ENCODE measurements at regions not wholly inside any gene's neighbourhood (a gene's known extent, or its start where the extent isn't known, plus 50 kb on each side); places are given as distances from the start of the nearest gene placed in this dataset.

DNA sequence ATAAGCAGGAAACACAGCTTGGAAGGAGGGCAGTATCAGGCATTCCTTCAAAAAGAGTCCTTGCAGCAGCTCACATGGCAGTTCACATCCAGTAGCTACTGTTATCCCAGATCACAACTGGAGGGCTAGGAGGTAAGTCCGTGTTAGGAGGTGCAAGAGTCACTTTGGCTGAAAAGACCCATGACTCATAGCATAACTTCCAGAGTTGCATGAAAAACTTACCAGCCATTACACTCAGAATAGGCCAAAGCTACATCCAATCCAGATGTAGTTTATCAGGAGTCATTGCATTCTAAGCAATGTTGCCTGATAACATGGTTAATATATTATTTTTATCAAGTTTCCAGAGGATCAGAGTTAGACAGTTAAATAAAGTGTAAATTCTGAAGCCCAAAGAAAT, 1126.4 kb upstream of the SEMA6A start:
- DNase-seq (ENCODE audit: low spot score), result no peak

DNA sequence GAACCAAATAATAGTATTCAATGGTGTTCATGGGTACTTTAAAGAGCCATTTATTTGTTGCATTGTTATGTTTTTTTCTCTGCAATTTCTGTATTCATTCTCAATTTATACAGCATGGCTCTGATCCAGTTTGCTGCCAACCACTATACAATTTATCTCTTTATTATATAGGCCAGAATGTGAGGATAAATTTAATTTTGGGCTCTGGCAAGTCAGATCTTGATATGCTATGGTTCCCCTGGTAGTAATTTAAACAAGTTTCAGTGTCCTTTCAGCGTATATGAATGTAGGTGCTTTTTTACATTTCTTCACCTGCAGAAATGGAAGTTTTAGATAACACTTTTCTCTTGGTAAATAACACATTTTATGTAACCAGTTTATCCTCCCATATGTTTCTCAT, 1118.0 kb upstream of the SEMA6A start:
- DNase-seq (ENCODE audit: low spot score), result no peak

DNA sequence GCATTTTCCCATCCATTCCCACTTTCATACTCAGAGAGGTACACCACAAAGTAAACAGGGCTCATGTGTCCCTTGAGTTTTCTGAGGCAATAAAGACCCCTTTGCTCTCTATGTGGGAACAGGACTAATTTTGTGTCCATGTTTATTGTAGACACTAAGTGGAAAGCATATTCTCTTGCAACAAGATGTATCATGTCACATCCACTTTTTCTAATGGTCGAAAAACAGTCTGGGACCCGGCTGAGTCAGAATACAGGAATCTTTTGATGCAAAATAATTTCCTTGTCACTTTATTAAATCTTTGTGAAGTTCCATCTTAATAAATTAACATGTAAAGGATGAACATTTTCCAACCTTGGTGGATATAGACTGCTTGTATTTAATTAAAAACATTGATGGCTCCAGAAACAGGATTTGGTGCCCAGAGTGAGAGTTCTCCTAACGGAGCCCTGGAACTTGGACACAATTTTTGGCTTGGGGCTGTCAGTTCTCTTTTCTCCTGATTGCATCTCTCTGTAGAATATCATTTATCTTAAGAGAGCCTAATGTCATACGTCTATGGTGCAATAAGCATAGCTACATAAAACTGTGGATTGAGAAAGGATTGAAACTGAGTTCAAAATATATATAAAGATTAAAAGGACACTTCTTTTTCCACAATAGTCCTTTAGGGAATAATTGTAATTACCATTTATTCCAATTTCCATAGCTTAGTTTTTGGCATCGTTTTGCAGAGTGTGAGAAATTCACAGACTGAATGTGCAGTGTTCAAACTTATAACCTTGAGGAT, 1116.7 kb upstream of the SEMA6A start:
- no peak for DNase-seq (ENCODE audit: low spot score)

DNA sequence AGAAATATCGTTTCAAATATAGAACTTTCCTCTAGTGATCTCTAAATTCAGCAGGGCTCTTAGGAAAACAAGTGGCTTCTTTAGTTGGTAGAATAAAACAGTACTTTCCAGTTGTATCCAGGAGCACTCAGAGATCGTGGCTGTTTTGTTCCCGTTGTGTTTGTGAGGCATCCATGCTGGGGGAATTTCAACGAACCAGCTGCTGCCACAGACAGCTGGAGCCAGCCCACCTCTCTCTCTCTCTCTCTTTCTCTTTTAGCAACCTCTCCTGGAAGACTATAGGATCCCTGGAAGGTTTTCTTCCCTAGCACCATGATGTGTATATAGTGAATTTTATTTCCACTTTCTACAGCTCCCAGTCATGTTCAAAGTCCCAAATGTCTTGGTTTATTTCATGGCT, 1116.0 kb upstream of the SEMA6A start:
- no peak for DNase-seq (ENCODE audit: low spot score)

- no peak for DNase-seq (ENCODE audit: low spot score)
Measured at GRCh38 chr5:117686926-117687325, 1112.3 kb upstream of the SEMA6A start.

GRCh38 chr5:117682416-117682815, 1107.8 kb upstream of the SEMA6A start:
- DNase-seq (ENCODE audit: low spot score), result no peak

DNA sequence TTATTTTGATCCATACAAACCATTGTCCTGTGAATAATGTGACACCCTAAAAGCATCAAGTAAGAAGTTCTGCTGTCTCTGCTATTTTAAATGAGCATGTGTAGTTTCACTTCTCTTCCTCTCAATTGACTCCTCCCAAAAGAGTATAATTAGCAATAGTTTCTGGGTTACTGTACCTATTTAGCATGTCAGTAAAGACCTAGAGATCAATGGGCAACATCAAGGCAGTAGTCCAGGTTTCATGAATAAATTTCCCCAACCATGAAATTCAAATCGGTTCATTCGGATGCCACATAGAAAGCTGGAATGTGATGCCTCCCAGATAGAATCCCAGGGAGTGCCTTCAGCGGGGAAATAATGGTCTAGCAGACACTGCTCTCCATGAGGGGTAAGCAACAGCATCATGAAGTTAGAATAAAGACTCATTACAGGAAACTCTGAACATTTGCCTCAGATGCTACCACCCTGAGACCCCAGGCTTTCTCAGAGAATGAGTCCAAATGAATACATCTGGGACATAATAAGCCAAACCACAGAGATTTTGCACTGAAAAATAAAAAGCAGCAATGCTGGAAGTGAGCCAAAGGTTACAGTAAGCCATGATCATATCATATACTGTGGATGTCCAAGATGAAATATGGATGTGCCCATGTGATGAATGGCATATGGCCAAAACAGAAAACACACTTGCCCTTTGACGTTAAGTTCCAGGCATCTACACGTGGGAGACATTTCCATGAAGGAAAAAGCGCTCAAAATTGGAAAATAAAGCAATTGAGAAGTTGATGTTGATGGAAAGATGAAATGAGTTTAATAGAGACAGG, 1107.0 kb upstream of the SEMA6A start:
- DNase-seq (ENCODE audit: low spot score), result no peak

- no peak for DNase-seq (ENCODE audit: low spot score)
Measured at GRCh38 chr5:117680426-117680825, 1105.8 kb upstream of the SEMA6A start.

- no peak for DNase-seq (ENCODE audit: low spot score)
Measured at GRCh38 chr5:117679046-117679445, 1104.4 kb upstream of the SEMA6A start.

- no peak for DNase-seq (ENCODE audit: low spot score)
Measured at GRCh38 chr5:117675646-117676045, 1101.0 kb upstream of the SEMA6A start.

GRCh38 chr5:117671551-117671950, 1096.9 kb upstream of the SEMA6A start:
- DNase-seq (ENCODE audit: low spot score), result no peak

DNA sequence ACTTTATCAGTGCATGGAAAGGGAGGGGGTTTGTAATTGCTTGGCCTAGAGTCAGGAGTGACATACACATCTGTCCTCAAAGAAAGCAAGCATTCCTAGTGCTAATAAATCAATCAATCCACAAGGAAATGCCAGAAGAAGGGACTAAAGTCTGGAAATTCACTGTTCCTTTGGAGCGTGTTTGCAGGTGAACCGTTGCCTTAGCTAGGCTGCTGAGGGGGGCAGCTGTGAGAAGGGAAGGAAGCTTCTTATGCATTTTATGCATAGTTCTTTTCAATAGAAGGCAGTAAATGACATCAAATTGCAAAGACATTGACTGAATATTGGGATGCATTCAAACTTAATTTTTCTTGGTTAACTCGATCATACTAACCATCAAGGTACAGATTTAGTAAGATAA, 1092.5 kb upstream of the SEMA6A start:
- DNase-seq (ENCODE audit: low spot score), result no peak

DNA sequence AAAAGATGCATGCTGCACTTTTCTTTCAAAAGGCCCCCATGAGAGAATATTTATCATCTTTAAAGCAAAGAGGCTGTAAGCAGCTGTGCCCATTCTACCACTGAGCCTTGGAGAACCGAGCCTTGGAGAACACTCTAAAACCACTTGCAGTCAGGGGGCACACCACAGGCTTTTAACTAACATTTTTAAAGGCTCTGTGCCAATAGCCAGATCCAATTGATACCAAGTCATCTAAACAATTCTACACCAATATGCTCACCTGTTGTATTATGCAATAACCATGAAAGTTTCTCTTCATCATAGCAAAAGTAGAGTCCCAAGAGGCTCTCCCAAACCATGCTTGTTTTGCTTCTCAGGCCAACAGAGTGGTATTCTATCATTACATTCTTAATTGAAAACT, 1090.5 kb upstream of the SEMA6A start:
- DNase-seq (ENCODE audit: low spot score), result no peak

- DNase-seq (ENCODE audit: low spot score), result no peak
Measured at GRCh38 chr5:117662361-117662760, 1087.7 kb upstream of the SEMA6A start.

- no peak for DNase-seq (ENCODE audit: low spot score)
Measured at GRCh38 chr5:117657541-117657940, 1082.9 kb upstream of the SEMA6A start.

GRCh38 chr5:117652958-117653280, 1078.3 kb upstream of the SEMA6A start:
- no peak for DNase-seq (ENCODE audit: low spot score)

DNA sequence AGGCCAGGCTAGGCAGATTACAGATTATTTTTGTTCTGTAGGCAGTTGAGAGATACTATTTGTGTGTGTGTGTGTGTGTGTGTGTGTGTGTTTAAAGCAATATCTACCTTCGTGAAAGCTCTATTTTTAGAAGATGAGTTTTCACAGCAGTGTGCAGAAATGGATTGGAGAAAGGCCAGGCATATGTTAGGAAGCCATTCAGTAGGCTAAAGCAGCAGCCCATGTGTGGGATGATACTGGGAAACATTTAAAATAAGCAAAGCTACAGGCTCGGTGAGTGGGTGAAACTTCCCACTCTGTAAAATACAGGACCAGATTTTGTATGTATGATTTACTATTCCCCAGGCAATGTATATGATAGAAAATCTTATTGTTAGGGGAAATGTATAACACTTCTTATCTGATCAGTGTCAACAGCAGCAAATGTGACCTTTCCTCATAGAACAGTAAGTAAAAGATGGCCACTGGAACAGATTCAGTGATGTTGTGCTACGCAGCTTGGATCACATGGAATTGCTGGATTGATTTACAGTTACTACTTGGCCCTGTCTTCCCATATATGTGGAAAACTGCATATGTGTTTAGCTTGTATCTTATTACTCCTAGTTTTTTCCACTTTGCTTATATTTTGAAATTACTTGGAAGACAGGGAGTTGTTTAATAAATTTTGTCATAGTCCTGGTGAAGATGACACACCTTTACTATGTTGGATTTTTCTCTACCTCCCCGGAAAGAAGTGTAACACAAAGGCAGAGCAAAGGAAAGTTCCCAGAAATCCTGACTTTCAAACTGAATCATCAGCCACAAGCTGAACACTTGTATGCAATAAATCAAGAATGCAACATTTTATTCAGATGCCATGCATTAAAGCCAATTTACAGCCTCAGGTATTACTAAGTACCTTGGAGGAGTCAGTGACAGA, 1077.7 kb upstream of the SEMA6A start:
- DNase-seq (ENCODE audit: low spot score), result no peak

- DNase-seq (ENCODE audit: low spot score), result no peak
Measured at GRCh38 chr5:117649821-117650220, 1075.2 kb upstream of the SEMA6A start.

DNA sequence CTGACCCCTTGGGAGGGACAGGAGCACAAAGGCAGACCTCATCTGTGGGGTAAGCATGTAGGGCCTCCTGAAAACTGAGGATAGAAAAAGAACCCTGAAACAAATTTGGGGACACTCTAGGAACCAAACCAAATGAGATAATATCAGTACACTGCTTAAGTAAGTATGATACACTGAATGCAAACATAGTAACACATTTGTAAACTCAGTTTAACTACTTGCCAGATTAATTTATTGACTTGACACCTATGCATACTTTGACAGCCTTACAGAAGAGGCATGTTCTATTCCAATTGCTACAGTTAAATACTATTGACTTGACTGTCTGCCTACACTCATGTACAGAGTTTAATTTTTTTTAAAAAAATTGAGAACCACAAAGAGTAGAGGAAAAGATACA, 1070.8 kb upstream of the SEMA6A start:
- DNase-seq (ENCODE audit: low spot score), result no peak

DNA sequence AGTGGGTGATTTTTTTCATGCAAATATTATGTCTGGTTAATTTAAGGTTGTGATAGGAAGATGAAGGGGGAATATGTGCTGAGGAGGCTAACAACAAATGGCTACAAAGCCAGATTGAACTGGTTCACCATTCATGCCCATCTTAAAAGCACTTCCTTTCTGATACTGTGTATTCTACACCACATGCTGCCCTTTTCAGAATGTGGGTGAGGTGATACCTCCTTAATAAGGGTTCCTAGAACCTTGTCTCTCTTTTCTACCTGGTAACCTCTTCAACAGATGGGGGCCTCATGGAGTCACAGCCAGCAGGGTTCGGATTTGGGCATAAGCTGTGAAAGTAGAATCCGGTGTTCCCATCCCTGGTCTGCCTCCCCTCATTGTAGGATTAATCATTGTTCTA, 1064.0 kb upstream of the SEMA6A start:
- DNase-seq (ENCODE audit: low spot score), result no peak

DNA sequence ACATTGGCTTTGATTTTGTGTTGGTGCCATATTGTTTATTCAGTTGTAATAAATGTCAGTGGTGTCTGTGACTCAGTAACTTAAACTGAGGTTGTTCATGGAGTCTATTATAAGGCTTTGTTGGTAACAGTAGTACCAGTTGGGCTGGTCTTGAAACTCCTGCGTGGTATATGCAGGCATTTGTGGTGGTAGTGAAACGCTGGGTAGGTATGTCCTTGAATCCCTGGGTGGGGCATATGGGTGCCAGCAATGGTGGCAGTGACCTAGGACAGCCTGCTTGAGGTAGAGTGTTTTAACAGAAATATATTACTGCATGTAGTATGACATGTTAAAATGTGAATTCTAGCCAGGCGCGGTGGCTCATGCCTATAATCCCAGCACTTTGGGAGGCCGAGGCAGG, 1058.5 kb upstream of the SEMA6A start:
- no peak for DNase-seq (ENCODE audit: low spot score)

DNA sequence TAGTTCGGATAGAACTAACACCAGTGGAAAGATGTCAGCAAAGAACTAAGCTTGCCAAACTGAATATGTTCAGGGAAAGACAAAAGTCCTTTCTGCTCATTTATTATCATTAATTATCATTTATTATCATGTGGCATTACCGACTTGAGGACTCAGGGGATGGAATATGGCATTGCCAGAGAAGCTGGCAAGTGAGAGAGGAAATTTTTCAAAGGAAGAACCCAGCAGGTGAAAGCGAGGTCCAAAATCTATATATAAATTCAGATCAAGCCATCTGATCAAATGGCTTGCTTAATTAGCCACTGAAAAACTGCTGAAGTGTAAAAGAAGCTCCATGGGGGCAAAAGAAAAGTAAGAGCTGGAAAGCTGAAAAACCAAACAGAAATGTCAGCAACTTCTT, 1049.6 kb upstream of the SEMA6A start:
- no peak for DNase-seq (ENCODE audit: low spot score)

Measured in CD4-positive, alpha-beta T cell treated with Interleukin-6 at 100 ng/mL for 8 hours (primary cell).